Prostate gland (tissue), 2 donors: ENCODE measurements at regions not wholly inside any gene's neighbourhood (a gene's known extent, or its start where the extent isn't known, plus 50 kb on each side); places are given as distances from the start of the nearest gene placed in this dataset.

Experiments used
- DNase-seq: peaks from one replicate; pipeline ENCODE4 v3.0.0-alpha.2; 2019; ENCODE audit warnings: low spot score
- H3K27ac ChIP-seq, 2 donors: fragments of 200-600 bp; sonication (generic); 2 replicates each; pipeline ENCODE4 v1.5.1; 2017 to 2019
- H3K27me3 ChIP-seq: fragments of 200-600 bp; sonication (generic); replicated peaks from 2 replicates; pipeline ENCODE4 v1.5.1; 2019; ENCODE audit not compliant: insufficient read depth
- H3K36me3 ChIP-seq, 2 donors: fragments of 200-600 bp; sonication (generic); 1 replicate in 1 of 2; 2 replicates in 1 of 2; pipeline versions ENCODE4 v1.5.1 to v1.8.1; 2017 to 2019
- H3K4me1 ChIP-seq: fragments of 200-600 bp; sonication (generic); replicated peaks from 2 replicates; pipeline ENCODE4 v1.5.1; 2019
- H3K4me3 ChIP-seq, 2 donors: fragments of 200-600 bp; sonication (generic); 2 replicates each; pipeline ENCODE4 v1.5.1; 2017 to 2019
- H3K9me3 ChIP-seq: fragments of 200-600 bp; sonication (generic); 2 replicates; pipeline ENCODE4 v1.5.1; 2017
- POLR2A ChIP-seq: fragments of 450-650 bp; IDR thresholded peaks from one replicate; pipeline ENCODE4 v1.6.1; 2016; ENCODE audit warnings: antibody characterized with exemption, mild to moderate bottlenecking
- POLR2AphosphoS5 ChIP-seq: sonication (generic); formaldehyde crosslinking; IDR thresholded peaks from one replicate; pipeline ENCODE4 v1.6.1; 2017; ENCODE audit warnings: antibody characterized with exemption
- WGBS: methylation state at CpG from one replicate; pipeline ENCODE4 v1.1.5; 2018; 5-methylcytosine and 5-hydroxymethylcytosine counted together
- intact Hi-C: fragments of 100-400 bp; cut with DNase I; formaldehyde crosslinking; loops from one replicate; pipeline ENCODE4 v1.14.2; 2022
- TF ChIP-seq, protein P1 (sequence below), 4 experiments: fragments of 200-600 bp in 2 of 4; fragments of 450-650 bp in 2 of 4; sonication (generic) in 2 of 4; IDR thresholded peaks; 1 replicate in 3 of 4; 2 replicates in 1 of 4; pipeline ENCODE4 v1.5.1; 2016 to 2019; ENCODE audit warnings: antibody characterized with exemption in 4 of 4, mild to moderate bottlenecking in 2 of 4, moderate library complexity in 2 of 4

DNA sequence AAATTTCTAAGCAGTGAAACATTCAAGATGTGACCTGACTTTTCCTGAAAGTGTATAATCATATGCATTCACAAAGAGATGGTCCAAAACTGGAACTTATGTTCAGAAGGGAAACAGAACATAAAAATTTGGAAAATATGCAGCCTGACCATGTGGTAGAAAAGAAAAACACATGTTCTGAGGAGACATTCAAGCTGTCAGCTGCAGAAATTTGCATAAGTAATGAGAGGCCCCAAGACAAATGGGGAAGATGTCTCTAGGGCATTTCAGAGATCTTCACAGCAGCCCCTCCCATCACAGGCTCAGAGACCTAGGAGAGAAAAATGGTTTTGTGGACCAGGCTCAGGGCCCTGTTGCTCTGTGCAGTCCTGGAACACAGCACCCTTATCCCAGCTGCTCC lies 123.8 kb downstream of the RPIA start:
- Histone ChIP-seq H3K27me3 (no peaks in the 10 kb centered on the region), H3K27ac (no peak overlapping the region), H3K9me3 (no peaks in the 10 kb centered on the region), H3K4me3 (no peak overlapping the region), H3K36me3 (no peaks in the 10 kb centered on the region), H3K4me1 (no peaks in the 10 kb centered on the region)
- no peak for DNase-seq
- TF ChIP-seq, protein P1, sequence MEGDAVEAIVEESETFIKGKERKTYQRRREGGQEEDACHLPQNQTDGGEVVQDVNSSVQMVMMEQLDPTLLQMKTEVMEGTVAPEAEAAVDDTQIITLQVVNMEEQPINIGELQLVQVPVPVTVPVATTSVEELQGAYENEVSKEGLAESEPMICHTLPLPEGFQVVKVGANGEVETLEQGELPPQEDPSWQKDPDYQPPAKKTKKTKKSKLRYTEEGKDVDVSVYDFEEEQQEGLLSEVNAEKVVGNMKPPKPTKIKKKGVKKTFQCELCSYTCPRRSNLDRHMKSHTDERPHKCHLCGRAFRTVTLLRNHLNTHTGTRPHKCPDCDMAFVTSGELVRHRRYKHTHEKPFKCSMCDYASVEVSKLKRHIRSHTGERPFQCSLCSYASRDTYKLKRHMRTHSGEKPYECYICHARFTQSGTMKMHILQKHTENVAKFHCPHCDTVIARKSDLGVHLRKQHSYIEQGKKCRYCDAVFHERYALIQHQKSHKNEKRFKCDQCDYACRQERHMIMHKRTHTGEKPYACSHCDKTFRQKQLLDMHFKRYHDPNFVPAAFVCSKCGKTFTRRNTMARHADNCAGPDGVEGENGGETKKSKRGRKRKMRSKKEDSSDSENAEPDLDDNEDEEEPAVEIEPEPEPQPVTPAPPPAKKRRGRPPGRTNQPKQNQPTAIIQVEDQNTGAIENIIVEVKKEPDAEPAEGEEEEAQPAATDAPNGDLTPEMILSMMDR (IDR thresholded peaks at IDR 0.05) = no peak
- TF ChIP-seq POLR2AphosphoS5 (no peak), POLR2A (no peak)
- intact Hi-C loops = no loop called here

DNA sequence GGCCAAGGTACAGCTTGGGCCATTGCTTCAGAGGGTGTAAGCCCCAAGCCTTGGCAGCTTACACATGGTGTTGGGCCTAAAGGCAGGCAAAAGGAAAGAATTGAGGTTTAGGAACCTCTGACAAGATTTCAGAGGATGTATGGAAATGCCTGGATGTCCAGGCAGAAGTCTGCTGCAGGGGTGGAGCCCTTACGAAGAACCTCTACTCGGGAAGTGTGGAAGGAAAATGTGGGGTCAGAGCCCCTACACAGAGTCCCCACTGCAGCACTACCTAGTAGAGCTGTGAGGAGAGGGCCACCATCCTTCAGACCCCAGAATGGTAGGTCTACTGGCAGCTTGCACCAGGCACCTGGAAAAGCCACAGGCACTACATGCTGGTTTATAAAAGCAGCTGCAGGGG lies 124.2 kb downstream of the RPIA start:
- 78% methylated on average over 2 of the region's 2 CpGs for WGBS
- Histone ChIP-seq H3K4me3 (no peak overlapping the region), H3K36me3 (no peaks in the 10 kb centered on the region), H3K9me3 (no peaks in the 10 kb centered on the region), H3K4me1 (no peaks in the 10 kb centered on the region), H3K27ac (no peak overlapping the region), H3K27me3 (no peaks in the 10 kb centered on the region)
- no peak for TF ChIP-seq POLR2A
- TF ChIP-seq, protein P1 (IDR thresholded peaks at IDR 0.05) = no peak
- TF ChIP-seq POLR2AphosphoS5 = no peak
- intact Hi-C loops = no loop called here
- no peak for DNase-seq

DNA sequence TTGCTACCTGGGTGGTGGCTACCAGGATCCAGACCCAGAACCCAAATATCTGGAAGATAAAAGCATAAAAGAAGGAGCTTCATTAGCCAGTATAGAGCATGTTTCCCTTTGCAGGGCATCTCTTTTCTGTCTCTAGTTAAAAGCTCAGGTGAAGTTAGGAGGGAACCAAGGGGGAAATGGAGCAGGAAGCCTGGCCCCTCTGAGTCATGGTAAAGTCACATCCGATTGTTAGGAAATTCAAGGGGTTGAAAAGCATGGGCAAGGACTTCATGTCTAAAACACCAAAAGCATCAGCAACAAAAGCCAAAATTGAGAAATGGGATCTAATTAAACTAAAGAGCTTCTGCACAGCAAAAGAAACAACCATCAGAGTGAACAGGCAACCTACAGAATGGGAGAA lies 126.9 kb downstream of the RPIA start:
- no peak for DNase-seq
- no peak for TF ChIP-seq POLR2A
- TF ChIP-seq, protein P1 (IDR thresholded peaks at IDR 0.05) = no peak
- TF ChIP-seq POLR2AphosphoS5 = no peak
- no peak overlapping the region for H3K27ac ChIP-seq
- intact Hi-C loops = no loop called here
- no peaks in the 10 kb centered on the region for H3K36me3 ChIP-seq
- H3K4me3 ChIP-seq = no peak overlapping the region
- no peaks in the 10 kb centered on the region for H3K4me1 ChIP-seq
- 84% methylated on average over 1 of the region's 1 CpG for whole genome bisulfite sequencing
- H3K9me3 ChIP-seq = no peaks in the 10 kb centered on the region
- no peaks in the 10 kb centered on the region for H3K27me3 ChIP-seq

DNA sequence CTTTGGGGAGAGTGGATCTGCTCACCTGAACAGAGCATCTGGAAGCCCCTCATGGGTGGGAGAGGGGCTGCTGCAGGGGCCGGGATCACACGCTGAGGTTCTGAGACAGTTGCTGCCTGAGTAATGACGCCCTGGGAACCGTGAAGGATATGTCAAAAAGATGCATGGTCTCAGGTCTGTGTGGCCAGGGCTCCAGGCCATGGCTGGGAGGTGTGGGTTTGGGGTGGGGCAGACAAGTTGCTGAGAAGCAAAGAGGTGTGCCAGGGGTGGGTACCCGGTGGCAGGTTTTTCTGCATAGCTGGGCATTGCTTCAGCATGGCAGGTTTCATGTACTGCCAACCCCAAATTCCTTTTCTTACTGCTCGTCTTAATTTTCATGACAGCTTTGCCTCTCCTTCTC lies 133.5 kb downstream of the RPIA start:
- Histone ChIP-seq H3K36me3 (no peaks in the 10 kb centered on the region), H3K27me3 (no peaks in the 10 kb centered on the region), H3K4me3 (no peak overlapping the region), H3K27ac (no peak overlapping the region), H3K9me3 (no peaks in the 10 kb centered on the region), H3K4me1 (no peaks in the 10 kb centered on the region)
- TF ChIP-seq POLR2A (no peak), POLR2AphosphoS5 (no peak)
- TF ChIP-seq, protein P1 (IDR thresholded peaks at IDR 0.05) = no peak
- intact Hi-C loops = no loop called here
- WGBS = 50% methylated on average over 6 of the region's 6 CpGs
- DNase-seq = no peak

DNA sequence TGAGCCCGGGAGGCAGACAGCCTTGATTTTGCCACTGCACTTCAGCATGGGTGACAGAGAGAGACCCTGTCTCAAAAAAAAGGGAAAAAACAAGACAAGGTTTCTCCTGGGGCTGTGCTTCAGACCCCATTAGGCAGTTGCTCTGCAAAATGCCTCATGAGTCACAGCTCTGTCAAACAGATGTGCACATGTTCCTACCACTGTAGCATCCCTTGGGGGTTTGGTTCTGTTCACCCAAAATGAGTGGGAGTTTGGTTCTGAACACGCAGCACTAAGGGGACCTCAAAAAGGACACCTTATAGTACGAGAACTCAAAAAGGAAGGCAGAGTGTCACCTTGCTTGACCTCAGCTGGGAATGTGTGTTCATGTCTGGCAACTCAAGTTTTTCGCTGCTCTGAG lies 134.9 kb downstream of the RPIA start:
- WGBS = 66% methylated on average over 4 of the region's 4 CpGs
- no peak for DNase-seq
- intact Hi-C loops = no loop called here
- Histone ChIP-seq H3K27me3 (no peaks in the 10 kb centered on the region), H3K27ac (no peak overlapping the region), H3K36me3 (no peaks in the 10 kb centered on the region), H3K4me1 (no peaks in the 10 kb centered on the region), H3K9me3 (no peaks in the 10 kb centered on the region), H3K4me3 (no peak overlapping the region)
- TF ChIP-seq, protein P1 (IDR thresholded peaks at IDR 0.05) = no peak
- TF ChIP-seq POLR2AphosphoS5 (no peak), POLR2A (no peak)
